Esophagus mucosa (tissue), 1 donor: ENCODE measurements at regions not wholly inside any gene's neighbourhood (a gene's known extent, or its start where the extent isn't known, plus 50 kb on each side); places are given as distances from the start of the nearest gene placed in this dataset.
"Not testable (repeated sequence)": the region's sequence is repeated elsewhere in the genome, so short reads cannot be mapped to it uniquely, and the experiment has no call there.

Source experiments
- ATAC-seq: fragments of 200-7000 bp; cut with Tn5 transposase; one replicate; pipeline ENCODE4 v1.9.1; 2020
- donor health status: DM: yes; HTN: yes; CAD: no.

GRCh38 chr16:31702796-31703195, 170.8 kb upstream of the ZNF267 start:
- ATAC-seq, result no peak

GRCh38 chr16:31703526-31704128, 170.0 kb upstream of the ZNF267 start:
- no peak for ATAC-seq

GRCh38 chr16:31704138-31704537, 169.5 kb upstream of the ZNF267 start:
- no peak for ATAC-seq

GRCh38 chr16:31705371-31705770, 168.2 kb upstream of the ZNF267 start:
- ATAC-seq, result no peak

- ATAC-seq, result no peak
These were observed 167.3 kb upstream of the ZNF267 start for GRCh38 chr16:31706318-31706717.

GRCh38 chr16:31706925-31707324, 166.7 kb upstream of the ZNF267 start:
- no peak for ATAC-seq

GRCh38 chr16:31707743-31708335, 165.8 kb upstream of the ZNF267 start:
- ATAC-seq, result no peak

- ATAC-seq, result no peak
These were observed 165.3 kb upstream of the ZNF267 start for GRCh38 chr16:31708348-31708747.

- no peak for ATAC-seq
These were observed 164.4 kb upstream of the ZNF267 start for GRCh38 chr16:31709181-31709580.

GRCh38 chr16:31710134-31710533, 163.5 kb upstream of the ZNF267 start:
- ATAC-seq, result no peak

- ATAC-seq, result no peak
These were observed 162.7 kb upstream of the ZNF267 start for GRCh38 chr16:31710880-31711279.

GRCh38 chr16:31711344-31711845, 162.2 kb upstream of the ZNF267 start:
- ATAC-seq, result no peak

- no peak for ATAC-seq
These were observed 161.5 kb upstream of the ZNF267 start for GRCh38 chr16:31712064-31712540.

GRCh38 chr16:31713071-31713944, 160.3 kb upstream of the ZNF267 start:
- peak; percentile 93 for ATAC-seq

- ATAC-seq, result no peak
These were observed 159.4 kb upstream of the ZNF267 start for GRCh38 chr16:31713945-31714902.

- ATAC-seq, result no peak
These were observed 158.6 kb upstream of the ZNF267 start for GRCh38 chr16:31714903-31715504.

GRCh38 chr16:31715915-31716314, 157.7 kb upstream of the ZNF267 start:
- ATAC-seq, result no peak

- ATAC-seq, result no peak
These were observed 154.6 kb upstream of the ZNF267 start for GRCh38 chr16:31718998-31719397.

GRCh38 chr16:31727553-31727952, 146.1 kb upstream of the ZNF267 start:
- ATAC-seq, result no peak

GRCh38 chr16:31734265-31734664, 139.3 kb upstream of the ZNF267 start:
- no peak for ATAC-seq

GRCh38 chr16:31745098-31745497, 128.5 kb upstream of the ZNF267 start:
- not testable (repeated sequence) for ATAC-seq

GRCh38 chr16:31745900-31746299, 127.7 kb upstream of the ZNF267 start:
- ATAC-seq, result no peak
